Muscle of arm (tissue), 1 donor: ENCODE measurements at regions not wholly inside any gene's neighbourhood (a gene's known extent, or its start where the extent isn't known, plus 50 kb on each side); places are given as distances from the start of the nearest gene placed in this dataset.
"Not testable (repeated sequence)": the region's sequence is repeated elsewhere in the genome, so short reads cannot be mapped to it uniquely, and the experiment has no call there.

ENCODE experiments used
- DNase-seq: peaks from one replicate; pipeline ENCODE4 v3.0.0-alpha.2; 2013

GRCh38 chrX:131826572-131826971, 196.5 kb upstream of the STK26 start:
- DNase-seq = no peak

DNA sequence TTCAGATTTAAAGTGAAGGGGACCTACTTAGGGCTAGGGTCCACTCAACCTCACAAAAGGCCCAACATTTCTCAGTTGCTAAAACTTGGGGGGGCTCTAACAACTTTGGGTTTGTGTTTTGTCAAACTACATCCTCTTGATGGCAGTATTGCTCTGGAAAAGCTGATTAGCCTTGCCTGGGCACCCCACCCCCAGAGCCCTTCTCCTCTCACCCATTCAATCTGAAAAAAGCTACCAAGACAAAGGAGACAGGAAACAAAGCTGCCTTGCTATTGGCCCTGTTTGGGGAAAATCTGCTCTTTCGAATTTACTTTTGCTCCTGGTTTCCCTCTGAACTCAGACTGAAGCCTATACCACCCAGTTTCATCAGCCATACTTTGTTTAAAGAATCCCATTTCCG, 195.2 kb upstream of the STK26 start:
- no peak for DNase-seq

- DNase-seq = no peak
These were observed 194.6 kb upstream of the STK26 start for GRCh38 chrX:131828482-131828881.

DNA sequence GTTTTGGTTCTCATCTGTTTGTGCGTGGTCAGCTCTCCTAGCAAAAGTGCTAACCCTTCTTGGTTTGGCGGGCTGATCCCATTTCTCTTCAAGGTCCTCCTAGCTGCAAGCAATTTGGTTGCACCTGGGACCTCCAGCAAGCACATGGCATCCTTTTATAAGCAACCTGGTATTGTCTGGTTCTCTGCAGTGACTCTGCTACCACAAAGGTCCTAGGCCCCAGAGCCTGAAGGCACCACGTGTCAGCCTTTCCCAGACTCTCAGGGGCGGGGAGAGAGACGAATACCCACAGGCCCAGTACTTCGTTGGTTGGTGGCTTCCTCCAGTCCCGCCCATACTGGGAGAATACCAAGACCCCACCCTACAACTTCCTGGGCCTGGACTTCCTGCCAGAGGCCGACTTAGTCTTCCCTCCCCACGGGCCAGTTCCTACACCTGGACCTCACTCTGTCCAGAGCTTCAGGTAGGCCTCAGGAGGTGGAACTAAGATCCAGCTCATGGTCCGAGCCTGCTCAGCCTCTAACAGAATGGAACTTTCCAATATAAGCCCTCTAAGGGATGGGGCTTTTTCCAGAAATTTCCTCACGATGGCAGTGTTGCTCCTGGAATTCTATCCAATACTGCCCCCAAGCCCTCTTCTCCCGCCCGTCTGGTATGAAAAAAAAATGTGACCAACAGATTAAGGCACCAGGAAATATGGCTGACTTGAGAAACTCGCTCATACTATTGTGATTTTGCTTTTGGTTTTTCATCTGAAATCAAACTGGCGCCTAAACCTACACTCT, 192.5 kb upstream of the STK26 start:
- peak; percentile 90 for DNase-seq

- DNase-seq = no peak
These were observed 191.9 kb upstream of the STK26 start for GRCh38 chrX:131831185-131831520.

GRCh38 chrX:131836161-131836560, 186.9 kb upstream of the STK26 start:
- DNase-seq = no peak

DNA sequence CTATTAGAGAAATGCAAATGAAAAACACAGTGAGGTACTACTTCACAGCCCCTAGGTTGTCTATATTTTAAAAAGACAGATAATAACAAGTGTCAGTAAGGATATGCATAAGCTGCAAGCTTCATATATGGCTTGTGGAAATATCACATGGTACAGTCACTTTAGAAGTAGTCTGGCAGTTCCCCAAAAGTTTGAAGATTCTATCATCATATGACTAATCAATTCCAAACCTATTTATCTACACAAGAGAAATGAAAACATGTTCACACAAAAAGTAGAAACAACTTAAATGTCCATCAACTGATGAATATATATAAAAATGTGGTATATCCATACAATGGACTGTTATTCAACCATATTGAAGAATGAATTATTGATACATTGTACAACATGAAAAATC, 185.8 kb upstream of the STK26 start:
- DNase-seq = no peak

- DNase-seq = no peak
These were observed 182.2 kb upstream of the STK26 start for GRCh38 chrX:131840799-131841495.

DNA sequence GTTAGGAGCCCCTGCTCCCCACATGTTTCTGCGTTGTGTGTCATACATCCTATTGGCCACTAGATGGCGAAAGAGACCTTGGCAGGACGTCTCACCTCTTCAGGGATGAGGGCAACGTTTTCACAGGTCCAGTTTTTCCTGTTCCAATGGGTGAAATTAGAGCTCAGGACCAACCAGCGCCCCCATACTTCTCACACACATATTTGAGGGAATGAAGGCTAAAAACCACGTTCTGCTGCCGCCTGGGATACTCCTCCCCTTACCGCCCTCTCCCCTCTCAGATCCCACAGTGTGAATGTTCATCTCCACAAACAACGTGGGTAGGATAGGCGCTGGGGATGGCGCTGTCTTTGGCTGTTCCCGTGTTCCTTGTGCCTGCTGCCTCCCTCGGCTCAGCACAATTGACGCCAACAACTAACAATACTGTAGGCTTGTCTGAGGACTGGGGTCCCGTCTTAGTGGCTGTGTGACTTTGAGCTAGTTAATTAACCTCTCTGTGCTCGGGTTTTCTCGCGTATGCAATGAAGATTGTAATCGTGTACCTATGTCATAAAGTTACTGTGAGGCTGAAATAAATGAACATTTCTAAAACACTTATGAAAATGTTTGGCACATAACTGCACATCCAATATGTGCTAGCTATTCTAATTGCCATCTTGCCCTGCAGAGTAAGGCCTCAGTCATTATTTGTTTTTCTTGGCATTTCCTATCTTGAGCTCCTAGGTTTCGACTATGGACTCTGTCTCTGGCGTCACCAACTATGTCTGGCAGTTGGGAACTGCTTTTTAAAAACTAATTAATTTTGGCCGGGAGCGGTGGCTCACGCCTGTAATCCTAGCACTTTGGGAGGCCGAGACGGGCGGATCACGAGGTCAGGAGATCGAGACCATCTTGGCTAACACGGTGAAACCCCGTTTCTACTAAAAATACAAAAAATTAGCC, 181.3 kb upstream of the STK26 start:
- DNase-seq = no peak

- no peak for DNase-seq
These were observed 179.1 kb upstream of the STK26 start for GRCh38 chrX:131843987-131844386.

GRCh38 chrX:131845201-131845600, 177.9 kb upstream of the STK26 start:
- no peak for DNase-seq

DNA sequence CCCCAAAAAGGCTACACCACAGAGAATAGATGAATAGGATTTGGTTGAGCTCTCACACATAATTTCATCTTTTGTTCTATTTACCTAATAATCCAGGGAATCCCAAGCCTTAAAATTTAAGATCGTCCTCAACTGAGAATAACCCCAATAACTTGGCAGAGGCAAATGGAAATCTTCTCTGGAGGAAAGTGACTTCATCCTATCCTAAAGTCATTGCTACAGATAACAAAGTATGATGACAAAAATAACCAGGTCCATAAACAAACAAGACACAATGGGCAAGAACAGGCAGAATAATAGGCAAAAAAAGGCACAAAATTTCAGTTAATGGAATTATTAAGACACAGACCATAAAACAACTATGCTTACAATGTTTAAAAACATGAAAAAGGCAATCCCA, 177.3 kb upstream of the STK26 start:
- no peak for DNase-seq

- not testable (repeated sequence) for DNase-seq
These were observed 172.1 kb upstream of the STK26 start for GRCh38 chrX:131850964-131851363.

GRCh38 chrX:131853440-131853839, 169.7 kb upstream of the STK26 start:
- DNase-seq = no peak

DNA sequence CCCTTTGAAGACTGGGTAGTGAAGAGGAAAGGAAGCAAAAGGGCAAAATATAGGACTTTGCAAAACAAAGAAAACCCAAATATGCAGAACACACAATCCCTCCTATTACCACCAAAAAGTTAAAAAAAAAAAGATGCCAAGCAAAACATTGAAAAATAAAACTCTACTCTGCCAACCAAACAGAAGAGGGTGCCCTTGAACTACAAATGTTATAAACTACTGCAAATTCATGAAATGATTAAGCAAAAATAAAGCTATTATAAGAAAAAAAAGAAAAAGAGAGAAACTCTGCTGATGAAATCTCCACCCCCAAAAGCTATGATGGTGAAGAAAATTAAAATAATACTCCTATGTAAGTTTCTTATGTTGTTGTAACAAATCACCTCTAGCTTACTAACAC, 168.5 kb upstream of the STK26 start:
- no peak for DNase-seq

DNA sequence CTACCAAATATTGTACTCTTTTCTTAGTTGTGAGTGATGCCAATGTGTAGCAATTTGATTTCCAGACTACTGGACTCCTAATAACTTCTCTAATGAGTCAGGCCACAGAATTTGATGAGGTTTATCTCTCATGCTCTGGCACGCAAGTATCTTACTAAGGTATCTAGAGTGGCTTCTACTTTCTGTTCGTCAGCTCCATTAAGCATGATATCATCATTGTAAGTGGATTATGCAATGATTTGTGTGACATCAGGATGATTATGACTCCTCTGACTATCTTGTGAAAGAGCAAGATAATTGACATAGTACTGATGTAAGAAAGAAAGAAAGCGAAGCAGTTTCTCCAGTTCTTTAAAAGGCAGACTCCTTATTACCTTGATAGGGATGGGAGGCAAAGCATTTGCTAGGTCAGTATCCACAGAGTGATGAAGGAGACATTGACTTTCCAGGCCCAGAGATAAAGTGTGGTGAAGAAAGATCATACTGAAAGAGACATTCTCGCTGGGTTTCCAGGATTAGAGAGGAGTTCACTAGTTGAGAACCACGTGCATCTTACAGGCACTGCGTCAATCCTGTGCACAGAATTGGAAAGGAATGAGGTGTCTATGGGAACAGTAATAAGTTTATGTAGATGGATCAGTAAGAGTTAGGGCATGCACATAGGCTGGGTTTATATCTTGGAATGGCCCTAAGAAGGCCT, 161.9 kb upstream of the STK26 start:
- DNase-seq = no peak

DNA sequence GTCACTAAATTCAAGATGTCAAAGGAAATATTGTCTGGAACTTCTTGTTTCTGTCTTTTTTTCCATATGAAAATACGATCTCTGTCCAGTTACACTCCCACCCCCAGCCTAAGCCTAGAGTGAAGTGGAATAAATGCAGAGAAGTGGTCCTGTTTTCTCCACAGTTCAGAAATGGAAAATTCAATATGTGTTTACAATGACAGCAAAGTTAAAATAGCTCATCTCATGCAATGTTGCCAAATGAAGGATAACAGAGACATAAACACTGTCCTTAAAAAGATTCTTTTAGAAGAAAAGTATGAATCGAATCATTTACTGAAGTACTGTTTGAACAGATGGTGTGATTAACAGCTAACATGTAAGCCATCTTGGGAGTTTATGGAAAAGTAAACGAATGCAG, 160.8 kb upstream of the STK26 start:
- no peak for DNase-seq

- DNase-seq = no peak
These were observed 153.9 kb upstream of the STK26 start for GRCh38 chrX:131869182-131869581.

DNA sequence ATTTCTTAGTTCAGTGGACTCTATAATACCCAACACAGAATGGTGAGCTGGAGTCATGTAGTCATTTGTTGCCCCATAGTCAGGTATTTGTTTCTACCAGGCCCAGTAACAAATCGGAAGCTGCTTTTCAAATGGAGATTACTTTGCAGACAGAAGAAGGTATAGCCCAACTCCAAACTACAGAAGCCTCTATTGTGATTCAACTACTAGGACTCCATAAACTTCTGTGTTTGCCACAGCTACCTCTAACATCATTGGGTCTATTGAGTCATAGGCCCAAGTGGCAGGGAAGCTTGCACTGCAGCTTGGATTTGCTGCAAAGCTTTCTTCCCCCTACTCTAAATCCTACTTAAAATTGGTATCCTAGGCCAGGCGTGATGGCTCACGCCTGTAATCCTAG, 148.8 kb upstream of the STK26 start:
- DNase-seq = no peak

GRCh38 chrX:131875827-131876226, 147.3 kb upstream of the STK26 start:
- DNase-seq = not testable (repeated sequence)

DNA sequence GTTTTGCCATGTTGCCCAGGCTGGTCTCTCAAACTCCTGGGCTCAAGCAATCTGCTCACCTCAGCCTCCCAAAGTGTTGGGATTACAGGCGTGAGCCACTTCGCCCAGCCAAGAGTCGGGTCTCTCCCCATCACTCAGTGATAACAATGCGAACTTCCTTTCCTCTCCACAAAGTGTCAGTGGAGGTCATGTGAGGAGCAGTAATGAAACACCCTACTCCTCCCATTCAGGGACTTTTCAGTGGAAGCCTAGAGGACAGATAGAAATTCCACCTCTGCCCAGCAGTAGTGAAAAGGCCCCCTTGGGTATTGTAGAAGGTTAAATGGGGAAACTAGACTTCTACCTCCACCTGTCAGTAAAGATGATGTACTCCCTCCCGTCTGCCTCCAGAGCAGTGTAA, 141.9 kb upstream of the STK26 start:
- DNase-seq = no peak

DNA sequence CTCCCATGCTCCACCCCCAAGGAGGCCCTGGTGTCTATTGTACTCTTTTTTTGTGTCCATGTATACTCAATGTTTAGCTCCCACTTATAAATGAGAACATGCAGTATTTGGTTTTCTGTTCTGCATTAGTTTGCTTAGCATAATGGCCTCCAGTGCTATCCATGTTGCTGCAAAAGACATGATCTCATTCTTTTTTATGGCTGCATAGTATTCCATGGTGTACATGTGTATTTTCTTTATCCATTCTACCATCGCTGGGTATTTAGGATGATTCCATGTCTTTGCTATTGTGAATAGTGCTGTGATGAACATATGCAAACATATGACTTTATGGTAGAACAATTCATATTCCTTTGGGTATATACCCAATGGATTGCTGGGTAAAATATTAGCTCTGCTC, 138.1 kb upstream of the STK26 start:
- not testable (repeated sequence) for DNase-seq
